Neural progenitor cell (in vitro differentiated cells): ENCODE measurements at regions not wholly inside any gene's neighbourhood (a gene's known extent, or its start where the extent isn't known, plus 50 kb on each side); places are given as distances from the start of the nearest gene placed in this dataset.

ENCODE experiments used
- DNase-seq: peaks from one replicate; pipeline ENCODE4 v3.0.0-alpha.2; 2016; ENCODE audit warnings: low spot score
- H2AFZ ChIP-seq: fragments of 200-600 bp; sonication (generic); replicated peaks from 2 replicates; pipeline ENCODE4 v1.6.1; 2016; ENCODE audit warnings: antibody characterized with exemption
- H3F3A ChIP-seq: fragments of 200-600 bp; sonication (generic); 2 replicates; pipeline ENCODE4 v1.6.1; 2016; ENCODE audit warnings: antibody characterized with exemption, low read depth
- H3K27ac ChIP-seq: fragments of 200-600 bp; sonication (generic); 2 replicates; pipeline ENCODE4 v1.5.1; 2016; ENCODE audit warnings: mild to moderate bottlenecking
- H3K27me3 ChIP-seq: fragments of 200-600 bp; sonication (generic); 2 replicates; pipeline ENCODE4 v1.6.1; 2016; ENCODE audit warnings: mild to moderate bottlenecking, moderate library complexity
- H3K36me3 ChIP-seq: fragments of 200-600 bp; sonication (generic); 2 replicates; pipeline ENCODE4 v1.5.1; 2016
- H3K4me1 ChIP-seq: fragments of 200-600 bp; sonication (generic); 2 replicates; pipeline ENCODE4 v1.6.1; 2016; ENCODE audit warnings: mixed run types
- H3K4me2 ChIP-seq: fragments of 200-600 bp; sonication (generic); 2 replicates; pipeline ENCODE4 v1.6.1; 2016
- H3K4me3 ChIP-seq: fragments of 200-600 bp; sonication (generic); 2 replicates; pipeline ENCODE4 v1.5.1; 2016
- H3K79me2 ChIP-seq: fragments of 200-600 bp; sonication (generic); 2 replicates; pipeline ENCODE4 v1.6.1; 2016; ENCODE audit warnings: low read depth
- H3K9ac ChIP-seq: fragments of 200-600 bp; sonication (generic); 2 replicates; pipeline ENCODE4 v1.6.1; 2016
- H3K9me3 ChIP-seq: fragments of 200-600 bp; sonication (generic); 2 replicates; pipeline ENCODE4 v1.5.1; 2016; ENCODE audit warnings: low read depth
- H4K20me1 ChIP-seq: fragments of 200-600 bp; sonication (generic); 2 replicates; pipeline ENCODE4 v1.6.1; 2016; ENCODE audit warnings: low read depth
- H3K27ac Mint-ChIP-seq: 3 replicates; pipeline ENCODE4 v1.8.0; 2021; ENCODE audit warnings: mixed read lengths
- H3K27me3 Mint-ChIP-seq: 2 replicates; pipeline ENCODE4 v1.8.0; 2022; ENCODE audit warnings: low read depth, mild to moderate bottlenecking, inconsistent platforms, moderate library complexity, mixed read lengths; ENCODE audit not compliant: insufficient read depth
- H3K36me3 Mint-ChIP-seq: 3 replicates; pipeline ENCODE4 v1.8.0; 2021; ENCODE audit warnings: mixed read lengths
- H3K4me1 Mint-ChIP-seq: 3 replicates; pipeline ENCODE4 v1.8.0; 2021; ENCODE audit warnings: mixed read lengths
- H3K4me3 Mint-ChIP-seq: 3 replicates; pipeline ENCODE4 v1.8.0; 2021; ENCODE audit warnings: mild to moderate bottlenecking, moderate library complexity, mixed read lengths
- H3K9me3 Mint-ChIP-seq: 3 replicates; pipeline ENCODE4 v1.8.0; 2020; ENCODE audit warnings: mixed read lengths
- EZH2 ChIP-seq: fragments of 200-600 bp; sonication (generic); IDR thresholded peaks from 2 replicates; pipeline ENCODE4 v1.6.1; 2017; ENCODE audit warnings: antibody characterized with exemption, mild to moderate bottlenecking, moderate library complexity
- EZH2phosphoT487 ChIP-seq: fragments of 200-600 bp; sonication (generic); IDR thresholded peaks from 2 replicates; pipeline ENCODE4 v1.6.1; 2017; ENCODE audit warnings: antibody characterized with exemption
- TF ChIP-seq, protein P1 (sequence below): fragments of 200-600 bp; sonication (generic); IDR thresholded peaks from 2 replicates; pipeline ENCODE4 v1.5.1; 2017; ENCODE audit warnings: antibody characterized with exemption, mild to moderate bottlenecking

DNA sequence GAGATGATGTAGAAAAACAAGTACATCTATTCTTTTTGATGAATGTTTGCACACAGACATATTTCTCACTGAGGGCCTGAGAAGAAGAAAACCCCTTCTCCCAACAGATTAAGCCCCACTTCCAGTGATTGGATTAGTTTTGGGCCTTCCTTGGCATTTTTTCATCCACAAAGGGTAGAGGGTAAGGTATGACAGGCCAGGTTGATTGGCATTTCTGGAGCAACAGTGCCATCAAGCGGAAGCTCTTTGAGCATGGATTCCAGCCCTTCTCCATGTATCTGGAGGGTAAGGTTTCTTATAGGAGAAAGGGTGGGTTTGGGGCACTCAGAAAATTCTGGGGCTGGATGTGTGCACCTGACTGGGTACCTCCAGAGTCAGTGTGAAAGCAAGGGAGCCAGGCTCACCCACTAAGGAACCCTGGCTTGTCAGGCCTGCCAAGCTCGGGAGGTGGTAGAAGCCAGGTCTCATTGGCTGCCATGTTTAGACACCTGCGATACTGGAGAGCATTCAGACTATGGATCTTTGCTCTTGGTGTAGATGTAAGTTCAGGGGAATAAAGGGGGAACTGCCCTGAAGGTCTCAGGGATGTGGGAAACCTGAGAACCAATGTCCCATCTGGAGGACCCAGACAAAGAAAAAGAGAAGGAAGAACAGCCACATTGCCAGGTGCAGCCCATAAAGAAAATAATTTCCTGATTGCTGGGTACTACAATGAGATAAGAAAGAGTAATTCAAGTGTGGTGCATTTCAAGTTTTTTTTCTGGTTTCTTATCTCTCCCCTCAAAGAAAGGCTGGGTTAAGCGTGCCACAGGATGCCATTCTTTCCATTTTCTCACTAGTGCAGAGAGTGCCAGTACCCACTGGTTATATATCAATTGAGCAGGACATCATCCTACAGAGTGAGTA is 222.3 kb upstream of the AGTR2 start:
- Histone ChIP-seq H3K4me2 (no peak overlapping the region), H3K4me1 (no peaks in the 10 kb centered on the region), H3K9ac (no peak overlapping the region), H3F3A (no peaks in the 10 kb centered on the region), H3K9me3 (no peaks in the 10 kb centered on the region), H4K20me1 (peaks cover 14% of the 10 kb centered on the region), H3K27me3 (no peaks in the 10 kb centered on the region), H3K27ac (no peak overlapping the region), H2AFZ (no peak overlapping the region), H3K4me3 (no peak overlapping the region), H3K79me2 (peaks cover 88% of the 10 kb centered on the region), H3K36me3 (no peaks in the 10 kb centered on the region)
- Mint-ChIP-seq H3K4me3 (no peak overlapping the region), H3K36me3 (peaks cover 62% of the 10 kb centered on the region), H3K27ac (no peak overlapping the region), H3K27me3 (peaks cover 5% of the 10 kb centered on the region), H3K9me3 (peaks cover 58% of the 10 kb centered on the region), H3K4me1 (no peaks in the 10 kb centered on the region)
- TF ChIP-seq EZH2phosphoT487 (no peak), EZH2 (no peak)
- TF ChIP-seq, protein P1, sequence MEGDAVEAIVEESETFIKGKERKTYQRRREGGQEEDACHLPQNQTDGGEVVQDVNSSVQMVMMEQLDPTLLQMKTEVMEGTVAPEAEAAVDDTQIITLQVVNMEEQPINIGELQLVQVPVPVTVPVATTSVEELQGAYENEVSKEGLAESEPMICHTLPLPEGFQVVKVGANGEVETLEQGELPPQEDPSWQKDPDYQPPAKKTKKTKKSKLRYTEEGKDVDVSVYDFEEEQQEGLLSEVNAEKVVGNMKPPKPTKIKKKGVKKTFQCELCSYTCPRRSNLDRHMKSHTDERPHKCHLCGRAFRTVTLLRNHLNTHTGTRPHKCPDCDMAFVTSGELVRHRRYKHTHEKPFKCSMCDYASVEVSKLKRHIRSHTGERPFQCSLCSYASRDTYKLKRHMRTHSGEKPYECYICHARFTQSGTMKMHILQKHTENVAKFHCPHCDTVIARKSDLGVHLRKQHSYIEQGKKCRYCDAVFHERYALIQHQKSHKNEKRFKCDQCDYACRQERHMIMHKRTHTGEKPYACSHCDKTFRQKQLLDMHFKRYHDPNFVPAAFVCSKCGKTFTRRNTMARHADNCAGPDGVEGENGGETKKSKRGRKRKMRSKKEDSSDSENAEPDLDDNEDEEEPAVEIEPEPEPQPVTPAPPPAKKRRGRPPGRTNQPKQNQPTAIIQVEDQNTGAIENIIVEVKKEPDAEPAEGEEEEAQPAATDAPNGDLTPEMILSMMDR: peak; percentile 18
- DNase-seq: peak; percentile 6

DNA sequence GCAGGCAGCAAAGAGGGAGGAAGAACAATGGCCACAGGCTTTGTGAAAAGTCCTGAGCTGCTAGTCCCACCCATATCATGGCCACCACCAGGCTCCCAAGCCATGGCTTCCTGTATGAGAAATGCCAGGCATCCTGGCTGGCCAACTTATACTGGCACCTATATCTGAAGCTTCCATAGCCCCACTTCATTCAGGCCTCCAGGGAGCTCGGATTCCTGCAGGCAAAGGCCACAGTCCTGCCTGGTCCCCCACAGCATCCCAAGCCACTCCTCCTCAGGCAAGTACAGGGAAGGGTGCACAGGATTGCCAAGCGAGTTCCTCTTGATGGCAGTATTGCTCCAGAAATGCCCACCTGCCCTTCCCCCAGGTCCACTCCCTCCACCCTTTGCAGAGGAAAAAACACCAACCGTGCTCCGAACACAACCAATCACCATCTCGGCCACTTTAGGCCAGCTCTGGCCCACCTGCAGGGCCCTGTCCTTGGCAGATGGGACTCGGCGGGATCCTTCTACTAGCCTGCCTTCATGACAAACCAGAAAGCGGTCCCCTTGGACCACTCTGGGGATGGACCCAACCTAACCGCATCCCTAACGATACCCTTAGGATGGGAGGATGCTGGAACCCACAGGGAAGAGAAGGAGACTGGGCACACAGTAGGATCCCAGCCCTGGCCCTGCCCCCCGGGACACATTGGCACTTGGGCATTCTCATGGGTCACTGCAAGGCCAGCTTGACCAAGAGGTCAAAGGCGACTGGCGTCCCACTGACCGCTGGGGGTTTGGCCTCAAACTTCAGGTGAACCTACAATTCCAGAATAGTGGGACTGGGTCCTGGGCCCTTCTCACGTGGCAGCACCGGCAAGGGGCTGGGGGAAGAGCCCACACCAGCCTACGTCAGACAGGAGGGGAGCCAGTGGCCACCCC is 220.4 kb upstream of the AGTR2 start:
- Histone ChIP-seq H3F3A (no peaks in the 10 kb centered on the region), H3K9ac (no peak overlapping the region), H3K4me1 (no peaks in the 10 kb centered on the region), H3K79me2 (peaks cover 98% of the 10 kb centered on the region), H3K4me2 (no peak overlapping the region), H3K9me3 (no peaks in the 10 kb centered on the region), H3K4me3 (no peak overlapping the region), H3K36me3 (no peaks in the 10 kb centered on the region), H4K20me1 (peaks cover 14% of the 10 kb centered on the region), H3K27me3 (no peaks in the 10 kb centered on the region), H2AFZ (no peak overlapping the region), H3K27ac (no peak overlapping the region)
- TF ChIP-seq EZH2phosphoT487: no peak
- TF ChIP-seq, protein P1: peak; percentile 52
- peaks cover 58% of the 10 kb centered on the region for H3K9me3 Mint-ChIP-seq
- no peaks in the 10 kb centered on the region for H3K4me1 Mint-ChIP-seq
- no peak overlapping the region for H3K27ac Mint-ChIP-seq
- peak; percentile 64 for DNase-seq
- H3K27me3 Mint-ChIP-seq: peaks cover 5% of the 10 kb centered on the region
- peaks cover 54% of the 10 kb centered on the region for H3K36me3 Mint-ChIP-seq
- H3K4me3 Mint-ChIP-seq: no peak overlapping the region

DNA sequence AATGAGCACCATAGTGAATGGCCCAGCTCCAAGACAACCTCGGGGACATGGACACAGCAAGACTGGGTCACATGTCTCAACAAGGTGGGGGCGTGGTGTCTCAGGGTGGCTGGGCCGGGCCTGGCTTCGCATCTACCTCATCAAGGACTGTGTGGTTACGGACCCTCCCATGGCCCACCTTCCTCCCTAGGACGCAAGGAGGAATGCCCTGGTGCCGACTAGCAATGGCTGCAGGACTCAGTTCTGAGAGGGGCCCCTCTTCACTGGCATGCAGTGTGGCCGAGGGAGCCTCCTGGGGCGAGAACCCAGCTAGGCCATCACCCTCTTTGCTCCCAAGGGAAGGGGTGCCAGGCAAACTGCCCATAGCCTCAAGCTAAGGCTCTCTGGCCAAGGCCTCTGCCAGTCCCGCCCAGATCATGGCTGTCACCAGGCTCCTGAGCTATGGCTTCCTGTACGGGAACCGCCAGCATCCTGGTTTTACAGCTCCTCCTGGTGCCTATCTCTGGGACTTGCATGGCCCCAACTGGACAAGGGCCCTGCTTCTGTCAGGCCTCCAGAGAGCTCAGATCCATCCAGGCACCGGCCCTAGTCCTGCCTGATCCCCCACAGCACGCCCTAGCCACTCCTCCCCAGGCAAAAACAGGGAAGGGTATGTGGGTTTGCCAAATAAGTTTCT is 218.0 kb upstream of the AGTR2 start:
- H3K27me3 Mint-ChIP-seq: peaks cover 5% of the 10 kb centered on the region
- Histone ChIP-seq H3K9ac (no peak overlapping the region), H3K4me2 (no peak overlapping the region), H4K20me1 (peaks cover 25% of the 10 kb centered on the region), H3K4me1 (no peaks in the 10 kb centered on the region), H3K4me3 (no peak overlapping the region), H3K79me2 (peaks cover 99% of the 10 kb centered on the region), H3K36me3 (no peaks in the 10 kb centered on the region), H2AFZ (no peak overlapping the region), H3K27ac (no peak overlapping the region), H3F3A (no peaks in the 10 kb centered on the region), H3K9me3 (no peaks in the 10 kb centered on the region), H3K27me3 (no peaks in the 10 kb centered on the region)
- no peak overlapping the region for H3K27ac Mint-ChIP-seq
- H3K4me3 Mint-ChIP-seq: no peak overlapping the region
- TF ChIP-seq, protein P1: no peak
- TF ChIP-seq EZH2phosphoT487 (no peak), EZH2 (no peak)
- H3K36me3 Mint-ChIP-seq: peaks cover 39% of the 10 kb centered on the region
- peak; percentile 13 for DNase-seq
- H3K4me1 Mint-ChIP-seq: no peaks in the 10 kb centered on the region
- H3K9me3 Mint-ChIP-seq: peaks cover 53% of the 10 kb centered on the region
